Astrocyte of the cerebellum (primary cell): ENCODE measurements at regions not wholly inside any gene's neighbourhood (a gene's known extent, or its start where the extent isn't known, plus 50 kb on each side); places are given as distances from the start of the nearest gene placed in this dataset.

Experiments
- DNase-seq: peaks from one replicate; pipeline ENCODE4 v3.0.0-alpha.2; 2011; ENCODE audit warnings: low read depth
- H3K4me3 ChIP-seq: 2 replicates; pipeline ENCODE4 v1.5.1; 2011; ENCODE audit warnings: mild to moderate bottlenecking, low read depth, low read length, moderate library complexity
- CTCF ChIP-seq: IDR thresholded peaks from 2 replicates; pipeline ENCODE4 v1.5.1; 2012; ENCODE audit warnings: low read length, low read depth, moderate library complexity, mild to moderate bottlenecking; ENCODE audit errors: missing control alignments
- in situ Hi-C: cut with HindIII; loops from 2 replicates; pipeline ENCODE4 v1.10.0; 2017; ENCODE audit warnings: low sequenced_read_pairs

GRCh38 chr15:62218841-62219240 is 53.8 kb upstream of the C2CD4B start:
- no peak for DNase-seq
- no peak for TF ChIP-seq CTCF
- H3K4me3 ChIP-seq: no peak overlapping the region
- in situ Hi-C loops: no loop called here

- no peak for TF ChIP-seq CTCF
- H3K4me3 ChIP-seq: no peak overlapping the region
- no peak for DNase-seq
- in situ Hi-C loops: no loop called here
Observed at GRCh38 chr15:62219799-62220198, 54.7 kb upstream of the C2CD4B start.

GRCh38 chr15:62223020-62223419 is 57.9 kb upstream of the C2CD4B start:
- no peak overlapping the region for H3K4me3 ChIP-seq
- no peak for TF ChIP-seq CTCF
- no peak for DNase-seq
- in situ Hi-C loops: no loop called here

- no peak overlapping the region for H3K4me3 ChIP-seq
- TF ChIP-seq CTCF: no peak
- no peak for DNase-seq
- in situ Hi-C loops: no loop called here
Observed at GRCh38 chr15:62228604-62229003, 63.5 kb upstream of the C2CD4B start.

GRCh38 chr15:62231856-62232255 is 66.8 kb upstream of the C2CD4B start:
- in situ Hi-C loops: no loop called here
- DNase-seq: no peak
- TF ChIP-seq CTCF: no peak
- no peak overlapping the region for H3K4me3 ChIP-seq

GRCh38 chr15:62240121-62241096 is 75.3 kb upstream of the C2CD4B start:
- TF ChIP-seq CTCF: no peak
- in situ Hi-C loops: no loop called here
- no peak overlapping the region for H3K4me3 ChIP-seq
- no peak for DNase-seq
